NCI-H1092 (cell line): ENCODE measurements at regions not wholly inside any gene's neighbourhood (a gene's known extent, or its start where the extent isn't known, plus 50 kb on each side); places are given as distances from the start of the nearest gene placed in this dataset.

Source experiments
- DNase-seq: peaks from one replicate; lab custom pipeline; 2025; lab: John Stamatoyannopoulos, UW

GRCh38 chr7:27364344-27364758 lies 121.7 kb downstream of the EVX1 start:
- DNase-seq: no peak

- no peak for DNase-seq
Observed at GRCh38 chr7:27367179-27367932, 124.8 kb downstream of the EVX1 start.

- DNase-seq: no peak
Observed at GRCh38 chr7:27367933-27368549, 125.4 kb downstream of the EVX1 start.

GRCh38 chr7:27374958-27375841 lies 132.6 kb downstream of the EVX1 start:
- no peak for DNase-seq

GRCh38 chr7:27375958-27376357 lies 133.4 kb downstream of the EVX1 start:
- DNase-seq: no peak

GRCh38 chr7:27377988-27378387 lies 135.4 kb downstream of the EVX1 start:
- no peak for DNase-seq

GRCh38 chr7:27382307-27382706 lies 139.7 kb downstream of the EVX1 start:
- DNase-seq: no peak

- DNase-seq: no peak
Observed at GRCh38 chr7:27386581-27386980, 144.0 kb downstream of the EVX1 start.

GRCh38 chr7:27387864-27388263 lies 145.3 kb downstream of the EVX1 start:
- no peak for DNase-seq

GRCh38 chr7:27388561-27388960 lies 146.0 kb downstream of the EVX1 start:
- no peak for DNase-seq

GRCh38 chr7:27389496-27389895 lies 146.9 kb downstream of the EVX1 start:
- DNase-seq: no peak

GRCh38 chr7:27392477-27392876 lies 149.9 kb downstream of the EVX1 start:
- no peak for DNase-seq

- no peak for DNase-seq
Observed at GRCh38 chr7:27394871-27395270, 152.3 kb downstream of the EVX1 start.

- no peak for DNase-seq
Observed at GRCh38 chr7:27395626-27396025, 153.0 kb downstream of the EVX1 start.

- no peak for DNase-seq
Observed at GRCh38 chr7:27397503-27397902, 154.9 kb downstream of the EVX1 start.

GRCh38 chr7:27398851-27399250 lies 156.2 kb downstream of the EVX1 start:
- no peak for DNase-seq

GRCh38 chr7:27399791-27400567 lies 157.4 kb downstream of the EVX1 start:
- no peak for DNase-seq

- no peak for DNase-seq
Observed at GRCh38 chr7:27405780-27406179, 163.2 kb downstream of the EVX1 start.

GRCh38 chr7:27409311-27409710 lies 166.7 kb downstream of the EVX1 start:
- no peak for DNase-seq

GRCh38 chr7:27409776-27410175 lies 167.2 kb downstream of the EVX1 start:
- DNase-seq: no peak

GRCh38 chr7:27410812-27411544 lies 168.4 kb downstream of the EVX1 start:
- no peak for DNase-seq
